GM12892 (cell line): ENCODE measurements at regions not wholly inside any gene's neighbourhood (a gene's known extent, or its start where the extent isn't known, plus 50 kb on each side); places are given as distances from the start of the nearest gene placed in this dataset.

Experiments
- POLR2A ChIP-seq: IDR thresholded peaks from 2 replicates; pipeline ENCODE4 v1.6.1; 2011; ENCODE audit warnings: low read depth, low read length, control low read depth
- POLR2AphosphoS5 ChIP-seq: IDR thresholded peaks from 2 replicates; pipeline ENCODE4 v1.6.1; 2011; ENCODE audit warnings: low read depth, low read length, control low read depth
- TAF1 ChIP-seq: IDR thresholded peaks from 2 replicates; pipeline ENCODE4 v1.6.1; 2011; ENCODE audit warnings: low read depth, mild to moderate bottlenecking, control low read depth, low read length, borderline replicate concordance

- TF ChIP-seq POLR2AphosphoS5, result no peak
- no peak for TF ChIP-seq POLR2A
- TF ChIP-seq TAF1, result no peak
Measured at GRCh38 chr18:39960550-39960949, 1994.5 kb upstream of the PIK3C3 start.
